CD14-positive monocyte (primary cell): ENCODE measurements at regions not wholly inside any gene's neighbourhood (a gene's known extent, or its start where the extent isn't known, plus 50 kb on each side); places are given as distances from the start of the nearest gene placed in this dataset.

Experiments
- DNase-seq, 3 donors: peaks; one replicate each; pipeline ENCODE4 v3.0.0-alpha.2; 2011 to 2022
- H2AFZ ChIP-seq: 2 replicates; pipeline ENCODE4 v1.6.0; 2012; ENCODE audit warnings: mild to moderate bottlenecking, low read depth, low read length, inconsistent platforms; ENCODE audit not compliant: insufficient read depth, poor library complexity, severe bottlenecking
- H3K27ac ChIP-seq, 2 donors: 1 replicate in 1 of 2; 2 replicates in 1 of 2; pipeline ENCODE4 v1.5.1; 2012 to 2013; ENCODE audit warnings: low read length in 2 of 2, control low read depth in 1 of 2, inconsistent platforms in 1 of 2, low read depth in 1 of 2, mild to moderate bottlenecking in 1 of 2
- H3K27me3 ChIP-seq, 2 donors: one replicate each; pipeline versions ENCODE4 v1.6.0 to v1.6.1; 2011 to 2013; ENCODE audit warnings: low read length in 2 of 2; ENCODE audit not compliant: control insufficient read depth in 2 of 2, insufficient read depth in 2 of 2
- H3K36me3 ChIP-seq, 2 donors: replicated peaks in 1 of 2; 1 replicate in 1 of 2; 2 replicates in 1 of 2; pipeline versions ENCODE4 v1.5.1 to v1.6.1; 2012 to 2013; ENCODE audit warnings: low read length in 2 of 2, control low read depth in 1 of 2, inconsistent platforms in 1 of 2, mild to moderate bottlenecking in 1 of 2; ENCODE audit not compliant: insufficient read depth in 2 of 2, control insufficient read depth in 1 of 2
- H3K4me1 ChIP-seq, 2 donors: 1 replicate in 1 of 2; 2 replicates in 1 of 2; pipeline versions ENCODE4 v1.5.1 to v1.6.1; 2012 to 2013; ENCODE audit warnings: low read length in 2 of 2, control low read depth in 1 of 2, inconsistent platforms in 1 of 2, mild to moderate bottlenecking in 1 of 2, moderate library complexity in 1 of 2; ENCODE audit not compliant: insufficient read depth in 2 of 2, control insufficient read depth in 1 of 2
- H3K4me2 ChIP-seq: replicated peaks from 2 replicates; pipeline ENCODE3; 2012; ENCODE audit warnings: low read length, moderate library complexity, mild to moderate bottlenecking; ENCODE audit not compliant: poor library complexity, severe bottlenecking; ENCODE audit errors: extremely low read depth
- H3K4me3 ChIP-seq, 3 experiments: fragments of 200-600 bp in 1 of 3; sonication (generic) in 1 of 3; replicated peaks in 1 of 3; 1 replicate in 2 of 3; 2 replicates in 1 of 3; pipeline ENCODE4 v1.5.1; 2011 to 2013; ENCODE audit warnings: low read length in 3 of 3, mild to moderate bottlenecking in 3 of 3, control low read depth in 2 of 3, low read depth in 2 of 3, inconsistent platforms in 1 of 3, moderate library complexity in 1 of 3
- H3K79me2 ChIP-seq: 2 replicates; pipeline ENCODE4 v1.6.0; 2012; ENCODE audit warnings: mild to moderate bottlenecking, control low read depth, inconsistent platforms, low read length, moderate library complexity; ENCODE audit not compliant: insufficient read depth
- H3K9ac ChIP-seq: 2 replicates; pipeline ENCODE4 v1.6.0; 2017; ENCODE audit warnings: low read length, mild to moderate bottlenecking; ENCODE audit not compliant: insufficient read depth, poor library complexity, severe bottlenecking
- H3K9me3 ChIP-seq, 2 donors: replicated peaks in 1 of 2; 1 replicate in 1 of 2; 2 replicates in 1 of 2; pipeline versions ENCODE4 v1.5.1 to v1.6.1; 2012 to 2013; ENCODE audit warnings: low read length in 2 of 2, control low read depth in 1 of 2; ENCODE audit not compliant: control insufficient read depth in 1 of 2, insufficient read depth in 1 of 2
- H4K20me1 ChIP-seq: 2 replicates; pipeline ENCODE4 v1.6.0; 2012; ENCODE audit warnings: mild to moderate bottlenecking, low read length, control low read depth, moderate library complexity; ENCODE audit not compliant: insufficient read depth
- H3K27ac Mint-ChIP-seq, 7 donors: one replicate each; pipeline ENCODE4 v1.8.0; 2020; ENCODE audit warnings: mild to moderate bottlenecking in 7 of 7, mixed read lengths in 7 of 7, moderate library complexity in 6 of 7, inconsistent platforms in 2 of 7
- H3K27me3 Mint-ChIP-seq, 3 donors: one replicate each; pipeline ENCODE4 v1.8.0; 2021 to 2022; ENCODE audit warnings: low read depth in 3 of 3, mild to moderate bottlenecking in 3 of 3, mixed read lengths in 3 of 3, moderate library complexity in 3 of 3, inconsistent platforms in 1 of 3
- H3K36me3 Mint-ChIP-seq, 2 donors: one replicate each; pipeline ENCODE4 v1.8.0; 2020; ENCODE audit warnings: mixed read lengths in 2 of 2, inconsistent platforms in 1 of 2, mild to moderate bottlenecking in 1 of 2
- H3K4me1 Mint-ChIP-seq: one replicate; pipeline ENCODE4 v1.8.0; 2020; ENCODE audit warnings: mild to moderate bottlenecking, mixed read lengths
- H3K4me3 Mint-ChIP-seq, 2 donors: one replicate each; pipeline ENCODE4 v1.8.0; 2020; ENCODE audit warnings: mild to moderate bottlenecking in 2 of 2, mixed read lengths in 2 of 2, moderate library complexity in 1 of 2
- H3K9me3 Mint-ChIP-seq, 7 donors: one replicate each; pipeline ENCODE4 v1.8.0; 2020 to 2022; ENCODE audit warnings: mixed read lengths in 7 of 7, mild to moderate bottlenecking in 6 of 7, moderate library complexity in 6 of 7, inconsistent platforms in 2 of 7
- WGBS: methylation state at CpG from one replicate; pipeline ENCODE4 v1.1.5; 2013; ENCODE audit warnings: missing lambda C conversion rate; ENCODE audit not compliant: insufficient coverage; 5-methylcytosine and 5-hydroxymethylcytosine counted together
- intact Hi-C, 2 donors: fragments of 100-400 bp; cut with micrococcal nuclease; formaldehyde crosslinking; loops; one replicate each; pipeline versions ENCODE4 v1.15.0 to v1.15.1; 2023
- TF ChIP-seq, protein P1 (sequence below): fragments of 200-600 bp; IDR thresholded peaks from one replicate; pipeline ENCODE4 v1.8.0; 2022; ENCODE audit warnings: antibody characterized with exemption, mild to moderate bottlenecking

DNA sequence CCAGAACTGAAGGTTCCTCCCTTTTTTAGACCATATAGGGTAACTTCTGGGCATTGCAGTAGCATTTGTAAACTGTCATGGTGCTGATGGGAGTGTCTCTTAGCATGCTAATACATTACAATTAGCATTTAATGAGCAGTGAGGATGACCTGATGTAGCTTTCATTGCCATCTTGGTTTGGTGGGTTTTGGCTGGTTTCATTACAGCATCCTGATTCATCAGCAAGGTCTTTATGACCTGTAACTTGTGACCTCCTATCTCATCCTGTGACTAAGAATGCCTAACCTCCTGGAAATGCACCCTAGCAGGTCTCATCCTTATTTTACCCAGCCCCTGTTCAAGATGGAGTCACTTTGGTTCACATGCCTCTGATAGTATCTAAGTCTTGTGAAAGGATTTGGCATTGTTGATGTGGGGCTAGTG, 159.0 kb downstream of the TMX3 start:
- Histone ChIP-seq H2AFZ (no peak overlapping the region), H3K36me3 (no peaks in the 10 kb centered on the region), H3K4me1 (no peaks in the 10 kb centered on the region), H3K9ac (no peak overlapping the region), H3K4me3 (no peak overlapping the region), H3K27ac (no peak overlapping the region), H3K79me2 (no peaks in the 10 kb centered on the region), H3K4me2 (no peak overlapping the region), H3K9me3 (no peaks in the 10 kb centered on the region), H4K20me1 (no peaks in the 10 kb centered on the region), H3K27me3 (no peaks in the 10 kb centered on the region)
- H3K4me3 Mint-ChIP-seq: no peak overlapping the region
- no peak for DNase-seq
- H3K36me3 Mint-ChIP-seq: no peaks in the 10 kb centered on the region
- H3K27ac Mint-ChIP-seq: no peak overlapping the region
- intact Hi-C loops: no loop called here
- H3K9me3 Mint-ChIP-seq: peaks cover 0 to 5% (median 0%) of the 10 kb centered on the region in 7 donors
- TF ChIP-seq, protein P1, sequence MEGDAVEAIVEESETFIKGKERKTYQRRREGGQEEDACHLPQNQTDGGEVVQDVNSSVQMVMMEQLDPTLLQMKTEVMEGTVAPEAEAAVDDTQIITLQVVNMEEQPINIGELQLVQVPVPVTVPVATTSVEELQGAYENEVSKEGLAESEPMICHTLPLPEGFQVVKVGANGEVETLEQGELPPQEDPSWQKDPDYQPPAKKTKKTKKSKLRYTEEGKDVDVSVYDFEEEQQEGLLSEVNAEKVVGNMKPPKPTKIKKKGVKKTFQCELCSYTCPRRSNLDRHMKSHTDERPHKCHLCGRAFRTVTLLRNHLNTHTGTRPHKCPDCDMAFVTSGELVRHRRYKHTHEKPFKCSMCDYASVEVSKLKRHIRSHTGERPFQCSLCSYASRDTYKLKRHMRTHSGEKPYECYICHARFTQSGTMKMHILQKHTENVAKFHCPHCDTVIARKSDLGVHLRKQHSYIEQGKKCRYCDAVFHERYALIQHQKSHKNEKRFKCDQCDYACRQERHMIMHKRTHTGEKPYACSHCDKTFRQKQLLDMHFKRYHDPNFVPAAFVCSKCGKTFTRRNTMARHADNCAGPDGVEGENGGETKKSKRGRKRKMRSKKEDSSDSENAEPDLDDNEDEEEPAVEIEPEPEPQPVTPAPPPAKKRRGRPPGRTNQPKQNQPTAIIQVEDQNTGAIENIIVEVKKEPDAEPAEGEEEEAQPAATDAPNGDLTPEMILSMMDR: no peak
- no peaks in the 10 kb centered on the region for H3K4me1 Mint-ChIP-seq
- H3K27me3 Mint-ChIP-seq: peaks cover 0 to 2% (median 2%) of the 10 kb centered on the region in 3 donors

DNA sequence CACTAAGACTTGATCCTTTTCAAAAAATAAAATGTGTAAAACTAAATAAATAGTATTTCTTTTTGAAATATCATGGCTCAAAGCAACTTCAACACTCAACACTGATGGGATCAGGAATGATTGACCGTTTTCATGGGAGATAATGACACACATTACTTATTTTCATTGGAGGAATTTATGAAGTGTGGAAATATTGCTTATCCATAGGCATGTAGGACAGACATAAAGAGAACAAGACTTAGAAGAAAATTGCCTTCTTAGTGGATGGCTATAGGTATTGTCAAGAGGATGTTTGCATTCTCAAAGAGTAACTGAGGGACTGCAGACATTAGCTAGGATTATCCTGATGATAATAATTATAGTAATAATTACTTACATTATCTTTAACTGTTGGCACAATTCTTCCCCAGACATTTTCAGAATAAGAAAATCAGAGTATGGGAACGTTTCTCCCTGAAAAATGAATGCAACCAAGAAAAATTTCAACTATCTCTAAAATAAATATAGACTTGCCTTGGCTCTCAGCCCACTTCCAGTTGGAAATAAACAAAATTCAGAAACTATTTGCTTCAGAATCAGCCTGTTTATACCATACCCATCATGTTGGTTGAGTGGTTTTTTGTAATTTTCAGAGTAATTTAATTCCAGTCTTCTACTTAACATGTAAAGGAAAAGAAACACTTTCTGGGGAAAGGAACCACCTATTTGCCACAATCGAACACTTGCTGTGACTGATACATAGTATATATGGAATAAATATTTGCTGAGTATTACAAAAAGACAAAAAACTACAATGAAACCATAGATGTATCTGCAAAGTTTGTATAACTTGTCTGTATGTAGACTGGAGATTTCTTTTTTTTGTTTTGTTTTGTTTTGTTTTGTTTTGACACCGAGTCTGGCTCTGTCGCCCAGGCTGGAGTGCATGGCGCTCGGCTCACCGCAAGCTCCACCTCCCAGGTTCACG, 165.7 kb downstream of the TMX3 start:
- H3K4me1 Mint-ChIP-seq: no peaks in the 10 kb centered on the region
- Histone ChIP-seq H3K36me3 (no peaks in the 10 kb centered on the region), H3K27me3 (no peaks in the 10 kb centered on the region), H3K79me2 (no peaks in the 10 kb centered on the region), H2AFZ (no peak overlapping the region), H3K9me3 (peaks cover 0 to 5% of the 10 kb centered on the region in 2 donors), H3K9ac (no peak overlapping the region), H3K27ac (no peak overlapping the region), H4K20me1 (no peaks in the 10 kb centered on the region), H3K4me1 (no peaks in the 10 kb centered on the region), H3K4me3 (no peak overlapping the region), H3K4me2 (no peak overlapping the region)
- 95% methylated on average over 6 of the region's 9 CpGs for WGBS
- H3K36me3 Mint-ChIP-seq: no peaks in the 10 kb centered on the region
- intact Hi-C loops: no loop called here
- no peak for DNase-seq
- H3K9me3 Mint-ChIP-seq: peaks cover 0 to 6% (median 2%) of the 10 kb centered on the region in 7 donors
- H3K4me3 Mint-ChIP-seq: no peak overlapping the region
- TF ChIP-seq, protein P1: no peak
- peaks cover 0 to 2% (median 0%) of the 10 kb centered on the region in 3 donors for H3K27me3 Mint-ChIP-seq
- H3K27ac Mint-ChIP-seq: no peak overlapping the region
